Femur (tissue), 1 donor: ENCODE measurements at regions not wholly inside any gene's neighbourhood (a gene's known extent, or its start where the extent isn't known, plus 50 kb on each side); places are given as distances from the start of the nearest gene placed in this dataset.

Experiments
- DNase-seq: peaks from one replicate; pipeline ENCODE4 v3.0.0-alpha.2; 2017

DNA sequence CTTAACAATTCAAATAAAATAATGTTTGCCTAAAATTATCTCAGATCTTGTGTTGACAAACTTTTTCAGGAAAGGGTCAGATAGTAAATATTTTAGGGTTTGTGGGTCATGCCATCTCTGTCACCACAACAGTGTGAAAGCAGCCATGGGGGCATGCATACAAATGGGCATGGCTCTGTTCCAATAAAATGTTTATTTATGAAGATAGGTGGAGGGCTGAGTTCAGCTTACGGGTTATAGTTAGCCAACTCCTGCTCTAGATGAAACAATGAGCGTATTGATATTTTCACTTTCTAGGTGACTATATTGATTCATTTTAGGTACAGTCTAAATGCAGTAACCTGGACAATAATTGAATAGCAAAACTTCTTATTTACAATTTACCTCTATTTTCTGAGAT lies 533.8 kb upstream of the CLINT1 start:
- no peak for DNase-seq

GRCh38 chr5:158390577-158390976 lies 531.6 kb upstream of the CLINT1 start:
- no peak for DNase-seq

GRCh38 chr5:158389786-158390185 lies 530.8 kb upstream of the CLINT1 start:
- no peak for DNase-seq

DNA sequence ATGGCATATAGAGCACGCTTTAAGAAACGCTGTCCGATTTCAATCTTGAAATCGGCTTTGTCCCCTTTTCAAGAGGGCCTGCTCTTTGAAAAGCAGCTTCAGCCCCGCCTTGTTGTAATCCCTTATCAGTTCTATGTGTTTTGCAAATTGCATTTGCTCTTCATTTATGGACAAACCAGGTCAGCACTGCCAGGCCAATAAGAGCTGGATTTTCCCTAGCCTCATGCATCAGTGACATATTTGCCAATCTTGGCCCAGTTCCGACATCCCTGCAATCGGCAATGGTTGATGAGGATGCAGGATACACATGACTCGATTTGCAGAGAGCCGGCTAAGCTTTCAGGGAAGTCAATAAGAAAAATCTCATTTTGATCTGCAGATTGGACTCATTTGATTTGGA lies 529.1 kb upstream of the CLINT1 start:
- DNase-seq = no peak

DNA sequence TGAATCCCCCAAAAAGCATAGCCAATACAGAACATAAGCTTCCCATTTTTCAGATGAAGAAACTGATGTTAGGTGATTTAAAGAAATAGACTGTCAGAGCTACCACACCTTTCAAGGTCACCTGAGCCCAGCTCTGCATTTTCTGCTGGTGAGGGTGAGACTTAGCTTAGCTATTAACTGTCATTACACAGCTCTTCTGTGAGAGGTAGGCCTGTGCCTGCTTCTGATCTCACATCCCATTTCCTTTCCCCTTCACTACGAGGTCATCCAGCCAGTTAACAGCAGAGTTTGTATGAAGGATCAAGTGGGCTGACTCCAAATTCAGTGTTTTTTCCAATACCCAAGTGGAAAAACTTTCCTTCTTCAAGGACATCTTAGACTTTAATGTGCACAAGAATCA lies 528.6 kb upstream of the CLINT1 start:
- no peak for DNase-seq

- no peak for DNase-seq
Observed at GRCh38 chr5:158385982-158386381, 527.0 kb upstream of the CLINT1 start.

DNA sequence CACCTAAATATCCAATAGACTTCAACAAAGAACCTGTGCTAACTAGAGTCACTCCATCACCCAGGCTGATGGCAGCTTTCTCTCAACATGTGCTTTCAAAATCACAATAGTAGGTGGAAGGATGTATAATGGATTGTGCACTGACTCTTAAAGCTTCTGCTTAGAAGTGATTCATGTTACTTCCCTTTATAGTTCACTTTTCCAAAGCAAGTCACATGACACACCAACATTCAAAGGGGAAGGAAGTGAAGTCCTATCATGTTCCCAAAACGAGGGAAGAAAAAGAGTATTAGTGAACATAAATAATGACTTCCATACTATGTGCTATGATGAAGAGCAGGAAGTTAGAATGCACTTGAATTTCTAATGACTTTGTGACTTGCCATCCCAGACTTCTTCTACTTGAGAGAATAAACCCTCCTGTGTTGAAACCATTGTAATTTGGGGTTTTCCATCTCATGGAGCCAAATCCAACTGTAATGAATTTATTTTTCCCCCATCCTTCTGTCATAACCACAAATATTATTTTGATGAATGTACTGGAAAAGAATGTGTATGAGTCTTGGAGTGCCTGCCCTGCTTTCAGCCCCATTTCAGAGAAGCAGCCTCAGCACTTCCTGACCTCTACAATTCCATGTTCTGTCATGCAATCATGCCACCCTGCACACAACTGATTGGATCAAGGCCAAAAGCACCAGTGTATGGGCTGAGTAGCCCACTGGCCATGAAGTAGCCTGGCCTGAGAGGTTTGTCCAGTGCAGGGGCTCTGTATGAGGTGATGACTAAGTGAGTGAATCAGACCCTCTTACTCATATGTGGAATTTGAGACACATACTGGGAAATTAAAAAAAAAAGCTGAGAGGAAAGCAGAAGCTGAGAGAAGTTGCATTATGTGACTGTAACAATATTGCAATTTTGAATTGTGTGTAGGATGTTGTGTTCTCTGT lies 525.9 kb upstream of the CLINT1 start:
- no peak for DNase-seq

DNA sequence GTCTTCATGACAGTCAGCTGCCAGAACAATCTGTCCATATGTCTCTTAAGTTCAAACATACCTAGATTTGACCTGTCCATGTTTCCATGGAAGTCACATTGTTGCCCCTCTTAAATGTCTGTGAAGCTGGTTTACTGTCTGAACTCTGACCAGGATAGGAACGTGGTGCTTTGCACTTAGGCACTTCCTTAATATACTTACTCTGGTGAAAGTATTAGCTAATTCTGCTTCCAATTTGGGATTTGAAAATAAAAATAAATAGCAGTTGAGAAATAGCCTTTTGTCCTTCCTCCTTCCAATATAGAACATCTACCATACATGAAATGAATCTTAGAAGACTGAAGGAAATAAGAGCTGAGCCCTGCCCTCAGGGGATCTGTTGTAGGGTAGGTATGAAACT lies 524.5 kb upstream of the CLINT1 start:
- DNase-seq = no peak

GRCh38 chr5:158382473-158382872 lies 523.5 kb upstream of the CLINT1 start:
- peak; percentile 86 for DNase-seq

- DNase-seq = no peak
Observed at GRCh38 chr5:158381614-158382160, 522.7 kb upstream of the CLINT1 start.

GRCh38 chr5:158380661-158381060 lies 521.7 kb upstream of the CLINT1 start:
- no peak for DNase-seq

- DNase-seq = no peak
Observed at GRCh38 chr5:158378931-158379330, 520.0 kb upstream of the CLINT1 start.

GRCh38 chr5:158376679-158377078 lies 517.7 kb upstream of the CLINT1 start:
- DNase-seq = no peak

GRCh38 chr5:158375531-158375930 lies 516.6 kb upstream of the CLINT1 start:
- DNase-seq = no peak

- DNase-seq = no peak
Observed at GRCh38 chr5:158373608-158374395, 514.9 kb upstream of the CLINT1 start.

DNA sequence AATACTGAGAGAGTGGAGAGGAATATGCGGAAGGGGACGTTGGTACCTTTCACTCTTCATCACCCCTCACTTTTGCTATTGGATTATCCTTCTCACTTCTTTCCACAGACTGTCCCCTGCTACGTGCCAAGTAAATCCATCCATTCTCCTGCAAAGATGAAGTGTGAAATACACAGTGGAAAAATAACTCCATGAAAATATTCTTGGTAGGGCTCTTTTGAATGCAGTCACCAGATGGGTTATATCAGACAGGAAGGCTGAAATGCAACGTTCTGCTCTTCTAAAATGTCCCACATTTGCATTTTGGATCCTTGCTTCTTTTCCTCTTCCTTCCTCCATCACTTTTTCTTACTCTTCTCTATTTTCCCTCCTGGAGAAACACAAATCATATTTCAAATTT lies 510.3 kb upstream of the CLINT1 start:
- no peak for DNase-seq

GRCh38 chr5:158368686-158369085 lies 509.7 kb upstream of the CLINT1 start:
- no peak for DNase-seq

DNA sequence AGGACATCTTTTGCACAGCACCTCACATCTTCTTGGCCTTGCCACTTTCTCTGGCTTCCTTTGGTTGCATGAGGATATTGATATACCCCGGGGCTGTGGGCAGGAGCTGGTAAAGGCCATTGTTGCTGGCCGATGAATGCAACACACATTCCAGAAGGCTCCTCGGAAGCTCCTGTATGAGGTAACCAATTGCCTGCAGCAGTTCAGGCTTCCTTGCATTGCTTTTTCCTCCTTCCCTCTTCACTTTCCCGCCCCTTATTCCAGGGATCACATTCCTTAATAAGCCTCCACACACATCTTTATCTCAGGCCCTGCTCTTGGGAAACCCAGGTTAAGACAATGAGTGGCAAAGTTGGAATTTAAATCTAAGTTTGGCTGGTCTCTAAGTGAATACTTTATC lies 505.4 kb upstream of the CLINT1 start:
- no peak for DNase-seq

DNA sequence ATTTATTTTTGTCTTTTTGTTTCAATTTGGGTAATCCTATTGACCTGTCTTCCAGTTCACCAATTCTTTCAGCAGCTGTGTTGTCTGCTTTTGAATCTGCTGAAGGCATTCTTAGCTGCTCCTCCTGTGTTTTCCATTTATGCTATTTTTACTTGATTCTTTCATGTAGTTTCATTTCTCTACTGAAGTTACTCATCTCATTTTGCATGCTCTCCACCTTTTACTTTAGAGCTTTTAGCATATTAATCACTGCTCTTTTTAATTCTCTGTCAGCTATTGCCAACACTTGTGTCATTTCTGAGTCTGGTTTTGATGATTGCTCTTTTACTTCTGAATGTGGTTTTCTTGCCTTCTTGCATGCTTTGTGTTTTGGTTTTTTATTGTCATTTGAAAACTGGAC lies 496.0 kb upstream of the CLINT1 start:
- no peak for DNase-seq

GRCh38 chr5:158351485-158352125 lies 492.7 kb upstream of the CLINT1 start:
- no peak for DNase-seq

- DNase-seq = no peak
Observed at GRCh38 chr5:158349987-158350386, 491.0 kb upstream of the CLINT1 start.

GRCh38 chr5:158344376-158344775 lies 485.4 kb upstream of the CLINT1 start:
- DNase-seq = no peak

- DNase-seq = no peak
Observed at GRCh38 chr5:158340608-158341007, 481.7 kb upstream of the CLINT1 start.
